Endothelial cell (in vitro differentiated cells): ENCODE measurements at regions not wholly inside any gene's neighbourhood (a gene's known extent, or its start where the extent isn't known, plus 50 kb on each side); places are given as distances from the start of the nearest gene placed in this dataset.

Experiments used
- DNase-seq: peaks from one replicate; pipeline ENCODE4 v3.0.0; 2021; ENCODE audit warnings: low spot score
- H3K27ac Mint-ChIP-seq: one replicate; pipeline ENCODE4 v1.8.0; 2021; ENCODE audit warnings: mixed read lengths, inconsistent platforms; ENCODE audit not compliant: unreplicated experiment
- H3K27me3 Mint-ChIP-seq: one replicate; pipeline ENCODE4 v1.8.0; 2021; ENCODE audit warnings: mild to moderate bottlenecking, moderate library complexity, mixed read lengths, inconsistent platforms; ENCODE audit not compliant: unreplicated experiment
- H3K36me3 Mint-ChIP-seq: one replicate; pipeline ENCODE4 v1.8.0; 2021; ENCODE audit warnings: mild to moderate bottlenecking, low read depth, mixed read lengths, inconsistent platforms; ENCODE audit not compliant: unreplicated experiment
- H3K4me1 Mint-ChIP-seq: one replicate; pipeline ENCODE4 v1.8.0; 2021; ENCODE audit warnings: mild to moderate bottlenecking, mixed read lengths, inconsistent platforms; ENCODE audit not compliant: unreplicated experiment
- H3K4me3 Mint-ChIP-seq: one replicate; pipeline ENCODE4 v1.8.0; 2021; ENCODE audit warnings: mild to moderate bottlenecking, mixed read lengths, inconsistent platforms; ENCODE audit not compliant: unreplicated experiment
- H3K9me3 Mint-ChIP-seq: one replicate; pipeline ENCODE4 v1.8.0; 2021; ENCODE audit warnings: mixed read lengths, inconsistent platforms; ENCODE audit not compliant: unreplicated experiment
- CTCF ChIP-seq: fragments of 200-600 bp; sonication (generic); IDR thresholded peaks from one replicate; pipeline ENCODE4 v1.5.0; 2021; ENCODE audit warnings: antibody characterized with exemption; ENCODE audit not compliant: unreplicated experiment

- peak overlapping the region; percentile 56 for H3K4me3 Mint-ChIP-seq
- H3K4me1 Mint-ChIP-seq, result peaks cover 39% of the 10 kb centered on the region
- H3K27me3 Mint-ChIP-seq, result peaks cover 9% of the 10 kb centered on the region
- peak overlapping the region; percentile 8 for H3K27ac Mint-ChIP-seq
- H3K36me3 Mint-ChIP-seq, result peaks cover 28% of the 10 kb centered on the region
- no peak for DNase-seq
- H3K9me3 Mint-ChIP-seq, result no peaks in the 10 kb centered on the region
- no peak for TF ChIP-seq CTCF
These were observed 98.6 kb downstream of the SIPA1L2 start for GRCh38 chr1:232531291-232531690.

DNA sequence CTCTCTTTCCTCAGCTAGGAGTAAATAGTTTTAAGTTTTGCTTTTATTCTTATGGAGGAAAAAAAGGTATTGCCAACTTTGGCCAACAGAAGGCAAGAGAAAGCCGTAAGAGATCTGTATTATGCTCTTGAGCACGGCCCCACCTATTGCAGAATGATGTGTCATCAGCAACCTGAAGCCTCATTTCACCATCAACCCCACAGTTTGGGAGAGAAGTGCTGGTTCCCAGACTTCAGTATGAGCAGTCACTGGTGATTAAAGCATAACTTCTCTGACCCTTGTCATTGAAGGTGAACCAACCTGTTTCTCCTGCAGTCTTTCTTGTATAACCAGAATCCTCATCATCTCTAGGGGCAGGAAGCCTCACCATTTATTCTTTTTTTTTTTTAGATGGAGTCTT, 100.2 kb downstream of the SIPA1L2 start:
- Mint-ChIP-seq H3K27ac (no peak overlapping the region), H3K27me3 (peaks cover 9% of the 10 kb centered on the region), H3K4me3 (no peak overlapping the region), H3K9me3 (no peaks in the 10 kb centered on the region), H3K36me3 (peaks cover 28% of the 10 kb centered on the region), H3K4me1 (peaks cover 49% of the 10 kb centered on the region)
- DNase-seq, result no peak
- no peak for TF ChIP-seq CTCF

GRCh38 chr1:232528472-232529089, 101.4 kb downstream of the SIPA1L2 start:
- Mint-ChIP-seq H3K27me3 (peaks cover 9% of the 10 kb centered on the region), H3K4me3 (no peak overlapping the region), H3K4me1 (peaks cover 55% of the 10 kb centered on the region), H3K36me3 (peaks cover 28% of the 10 kb centered on the region), H3K9me3 (no peaks in the 10 kb centered on the region), H3K27ac (peak overlapping the region; percentile 54)
- no peak for TF ChIP-seq CTCF
- DNase-seq, result no peak

DNA sequence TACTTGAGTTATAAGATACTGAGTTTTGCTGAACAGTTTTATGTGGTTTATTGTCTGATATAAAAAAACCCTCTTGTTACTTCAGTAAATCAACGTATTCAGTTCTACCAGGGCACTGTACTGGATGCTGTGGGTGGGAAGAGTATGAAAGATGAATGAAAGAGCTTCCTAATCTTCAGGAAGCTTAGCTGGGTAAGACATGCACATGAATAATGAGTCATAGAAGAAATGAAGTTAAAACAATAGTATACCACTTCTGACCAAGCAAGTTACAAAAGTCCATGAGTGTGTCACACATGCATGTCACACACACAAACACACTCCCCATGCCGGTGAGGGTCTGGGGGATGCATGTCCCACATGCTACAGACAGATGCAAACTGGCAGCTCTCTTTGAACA, 105.9 kb downstream of the SIPA1L2 start:
- Mint-ChIP-seq H3K27ac (no peak overlapping the region), H3K9me3 (no peaks in the 10 kb centered on the region)
- no peak for TF ChIP-seq CTCF

GRCh38 chr1:232522189-232522588, 107.7 kb downstream of the SIPA1L2 start:
- H3K27ac Mint-ChIP-seq, result no peak overlapping the region
- H3K4me1 Mint-ChIP-seq, result peaks cover 51% of the 10 kb centered on the region
- H3K36me3 Mint-ChIP-seq, result peaks cover 15% of the 10 kb centered on the region
- H3K27me3 Mint-ChIP-seq, result peaks cover 4% of the 10 kb centered on the region
- DNase-seq, result no peak
- no peaks in the 10 kb centered on the region for H3K9me3 Mint-ChIP-seq
- peak overlapping the region; percentile 1 for H3K4me3 Mint-ChIP-seq
- TF ChIP-seq CTCF, result no peak

More for the DNA sequence above, 105.9 kb downstream of the SIPA1L2 start:
- Mint-ChIP-seq H3K27me3 (peaks cover 7% of the 10 kb centered on the region), H3K4me1 (peaks cover 51% of the 10 kb centered on the region), H3K4me3 (no peak overlapping the region), H3K36me3 (peaks cover 11% of the 10 kb centered on the region)
- no peak for DNase-seq
